Activated CD4-positive, alpha-beta T cell treated with anti-CD3 and anti-CD28 coated beads, Interleukin-2, Interleukin-6, amounts not matched to agents 100 ng/mL and 50 ng/mL, durations not matched to agents 16 hours and 8 hours (primary cell): ENCODE measurements at regions not wholly inside any gene's neighbourhood (a gene's known extent, or its start where the extent isn't known, plus 50 kb on each side); places are given as distances from the start of the nearest gene placed in this dataset.

Experiments used
- DNase-seq: peaks from one replicate; pipeline ENCODE4 v3.0.0-alpha.2; 2020

GRCh38 chr7:159253657-159254056, 109.0 kb upstream of the VIPR2 start:
- DNase-seq, result no peak

GRCh38 chr7:159250471-159250870, 105.8 kb upstream of the VIPR2 start:
- no peak for DNase-seq

- DNase-seq, result no peak
Observed at GRCh38 chr7:159249671-159250070, 105.0 kb upstream of the VIPR2 start.

GRCh38 chr7:159247910-159248309, 103.2 kb upstream of the VIPR2 start:
- DNase-seq, result no peak

GRCh38 chr7:159246702-159247480, 102.2 kb upstream of the VIPR2 start:
- no peak for DNase-seq

- no peak for DNase-seq
Observed at GRCh38 chr7:159240962-159241361, 96.3 kb upstream of the VIPR2 start.

GRCh38 chr7:159239028-159239427, 94.4 kb upstream of the VIPR2 start:
- no peak for DNase-seq

- DNase-seq, result no peak
Observed at GRCh38 chr7:159238541-159238940, 93.9 kb upstream of the VIPR2 start.

GRCh38 chr7:159237022-159237653, 92.5 kb upstream of the VIPR2 start:
- DNase-seq, result no peak

GRCh38 chr7:159231017-159231416, 86.3 kb upstream of the VIPR2 start:
- no peak for DNase-seq

GRCh38 chr7:159229683-159230475, 85.2 kb upstream of the VIPR2 start:
- no peak for DNase-seq

- DNase-seq, result no peak
Observed at GRCh38 chr7:159227433-159227832, 82.8 kb upstream of the VIPR2 start.

GRCh38 chr7:159226011-159226702, 81.5 kb upstream of the VIPR2 start:
- DNase-seq, result no peak

- no peak for DNase-seq
Observed at GRCh38 chr7:159218607-159219006, 73.9 kb upstream of the VIPR2 start.

- DNase-seq, result no peak
Observed at GRCh38 chr7:159218170-159218569, 73.5 kb upstream of the VIPR2 start.

GRCh38 chr7:159215076-159215475, 70.4 kb upstream of the VIPR2 start:
- DNase-seq, result no peak

GRCh38 chr7:159213253-159213652, 68.6 kb upstream of the VIPR2 start:
- DNase-seq, result no peak

GRCh38 chr7:159212226-159212625, 67.6 kb upstream of the VIPR2 start:
- no peak for DNase-seq

GRCh38 chr7:159211540-159212182, 67.0 kb upstream of the VIPR2 start:
- DNase-seq, result no peak

- DNase-seq, result no peak
Observed at GRCh38 chr7:159210581-159211235, 66.0 kb upstream of the VIPR2 start.

- DNase-seq, result no peak
Observed at GRCh38 chr7:159209429-159209828, 64.8 kb upstream of the VIPR2 start.

- no peak for DNase-seq
Observed at GRCh38 chr7:159207951-159208350, 63.3 kb upstream of the VIPR2 start.
